ENCODE measurements at regions not wholly inside any gene's neighbourhood (a gene's known extent, or its start where the extent isn't known, plus 50 kb on each side); places are given as distances from the start of the nearest gene placed in this dataset.

- DNase-seq (ENCODE audit: low read depth), result no peak
- TF ChIP-seq CTCF (IDR thresholded peaks at IDR 0.05; ENCODE audit: low read depth, low read length, missing control alignments), result no peak
- no peak overlapping the region for H3K4me3 ChIP-seq (ENCODE audit: low read depth, low read length)
Measured at GRCh38 chr4:163969291-163969690, 474.8 kb downstream of the TMA16 start.

- no peak overlapping the region for H3K4me3 ChIP-seq (ENCODE audit: low read depth, low read length)
- DNase-seq (ENCODE audit: low read depth), result no peak
- no peak for TF ChIP-seq CTCF (IDR thresholded peaks at IDR 0.05; ENCODE audit: low read depth, low read length, missing control alignments)
Measured at GRCh38 chr4:163976588-163976987, 482.1 kb downstream of the TMA16 start.

GRCh38 chr4:163988391-163988790 lies 493.9 kb downstream of the TMA16 start:
- TF ChIP-seq CTCF (IDR thresholded peaks at IDR 0.05; ENCODE audit: low read depth, low read length, missing control alignments), result no peak
- no peak overlapping the region for H3K4me3 ChIP-seq (ENCODE audit: low read depth, low read length)
- no peak for DNase-seq (ENCODE audit: low read depth)

GRCh38 chr4:163988865-163989264 lies 494.4 kb downstream of the TMA16 start:
- no peak for TF ChIP-seq CTCF (IDR thresholded peaks at IDR 0.05; ENCODE audit: low read depth, low read length, missing control alignments)
- no peak for DNase-seq (ENCODE audit: low read depth)
- no peak overlapping the region for H3K4me3 ChIP-seq (ENCODE audit: low read depth, low read length)

GRCh38 chr4:163991298-163991865 lies 496.9 kb downstream of the TMA16 start:
- TF ChIP-seq CTCF (IDR thresholded peaks at IDR 0.05; ENCODE audit: low read depth, low read length, missing control alignments), result no peak
- no peak overlapping the region for H3K4me3 ChIP-seq (ENCODE audit: low read depth, low read length)
- DNase-seq (ENCODE audit: low read depth), result no peak

- no peak for TF ChIP-seq CTCF (IDR thresholded peaks at IDR 0.05; ENCODE audit: low read depth, low read length, missing control alignments)
- H3K4me3 ChIP-seq (ENCODE audit: low read depth, low read length), result no peak overlapping the region
- no peak for DNase-seq (ENCODE audit: low read depth)
Measured at GRCh38 chr4:164009435-164009834, 514.9 kb downstream of the TMA16 start.

- no peak for DNase-seq (ENCODE audit: low read depth)
- no peak for TF ChIP-seq CTCF (IDR thresholded peaks at IDR 0.05; ENCODE audit: low read depth, low read length, missing control alignments)
Measured at GRCh38 chr4:164011791-164012190, 517.3 kb downstream of the TMA16 start.

More at GRCh38 chr4:164011791-164012190, 517.3 kb downstream of the TMA16 start:
- no peak overlapping the region for H3K4me3 ChIP-seq (ENCODE audit: low read depth, low read length)
